KMS-11 (cell line): ENCODE measurements at regions not wholly inside any gene's neighbourhood (a gene's known extent, or its start where the extent isn't known, plus 50 kb on each side); places are given as distances from the start of the nearest gene placed in this dataset.

ENCODE experiments used
- H2AFZ ChIP-seq: fragments of 200-600 bp; sonication (generic); 2 replicates; pipeline ENCODE4 v1.6.1; 2016; ENCODE audit warnings: antibody characterized with exemption, mixed run types, low read depth
- H3K27ac ChIP-seq: fragments of 200-600 bp; sonication (generic); 2 replicates; pipeline ENCODE4 v1.6.1; 2016; ENCODE audit warnings: mild to moderate bottlenecking, mixed run types
- H3K27me3 ChIP-seq: fragments of 200-600 bp; sonication (generic); 2 replicates; pipeline ENCODE4 v1.6.1; 2017; ENCODE audit warnings: mild to moderate bottlenecking, low read depth, mixed run types, moderate library complexity; ENCODE audit not compliant: insufficient read depth
- H3K36me3 ChIP-seq: fragments of 200-600 bp; sonication (generic); 2 replicates; pipeline ENCODE4 v1.6.1; 2017; ENCODE audit warnings: mild to moderate bottlenecking, mixed run types; ENCODE audit not compliant: insufficient read depth
- H3K4me1 ChIP-seq: fragments of 200-600 bp; sonication (generic); 2 replicates; pipeline ENCODE4 v1.6.1; 2016; ENCODE audit warnings: mild to moderate bottlenecking, low read depth, mixed run types; ENCODE audit not compliant: poor library complexity, severe bottlenecking
- H3K4me2 ChIP-seq: fragments of 200-600 bp; sonication (generic); 2 replicates; pipeline ENCODE4 v1.7.0; 2016; ENCODE audit warnings: mild to moderate bottlenecking, mixed run types
- H3K4me3 ChIP-seq: fragments of 200-600 bp; sonication (generic); IDR thresholded peaks from 2 replicates; pipeline ENCODE4 v1.6.1; 2017; ENCODE audit warnings: low read depth, low read length, mixed read lengths; ENCODE audit not compliant: insufficient read depth
- H3K79me2 ChIP-seq: fragments of 200-600 bp; sonication (generic); 2 replicates; pipeline ENCODE4 v1.6.1; 2016; ENCODE audit warnings: low read depth, mixed run types; ENCODE audit not compliant: insufficient read depth
- H3K9ac ChIP-seq: fragments of 200-600 bp; sonication (generic); 2 replicates; pipeline ENCODE4 v1.6.1; 2016; ENCODE audit warnings: mild to moderate bottlenecking, mixed run types
- H4K20me1 ChIP-seq: fragments of 200-600 bp; sonication (generic); 2 replicates; pipeline ENCODE4 v1.6.1; 2016; ENCODE audit warnings: mild to moderate bottlenecking, mixed run types; ENCODE audit not compliant: insufficient read depth
- TF ChIP-seq, protein P1 (sequence below): fragments of 200-600 bp; sonication (generic); conservative IDR thresholded peaks from 2 replicates; pipeline ENCODE4 v1.6.1; 2017; ENCODE audit warnings: low read depth, mild to moderate bottlenecking, antibody characterized with exemption, low read length, moderate library complexity, mixed read lengths

DNA sequence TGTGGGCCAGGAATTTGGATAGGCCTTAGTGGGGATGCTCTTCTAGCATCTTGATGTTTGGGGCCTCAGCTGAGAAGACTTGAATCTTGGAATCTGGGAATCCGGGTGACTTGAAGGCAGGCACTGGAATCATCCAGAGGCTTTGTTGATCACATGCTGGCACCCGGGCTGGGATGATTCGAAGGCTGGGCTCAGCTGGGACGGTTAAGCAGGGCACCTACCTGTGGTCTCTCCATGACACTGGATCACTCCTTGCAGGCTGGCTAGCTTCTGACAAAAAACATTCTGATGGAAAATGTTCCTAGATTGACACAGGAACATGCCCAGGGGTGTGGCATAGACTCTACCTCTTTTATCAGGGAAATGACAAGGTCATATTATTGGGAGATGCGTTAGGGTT, 149.1 kb downstream of the TENT4A start:
- Histone ChIP-seq H3K27me3 (no peaks in the 10 kb centered on the region), H3K27ac (no peak overlapping the region), H3K4me1 (no peaks in the 10 kb centered on the region), H3K79me2 (no peaks in the 10 kb centered on the region), H3K4me2 (no peak overlapping the region), H3K4me3 (no peak overlapping the region), H4K20me1 (no peaks in the 10 kb centered on the region), H3K9ac (no peak overlapping the region), H3K36me3 (no peaks in the 10 kb centered on the region), H2AFZ (no peak overlapping the region)
- TF ChIP-seq, protein P1, sequence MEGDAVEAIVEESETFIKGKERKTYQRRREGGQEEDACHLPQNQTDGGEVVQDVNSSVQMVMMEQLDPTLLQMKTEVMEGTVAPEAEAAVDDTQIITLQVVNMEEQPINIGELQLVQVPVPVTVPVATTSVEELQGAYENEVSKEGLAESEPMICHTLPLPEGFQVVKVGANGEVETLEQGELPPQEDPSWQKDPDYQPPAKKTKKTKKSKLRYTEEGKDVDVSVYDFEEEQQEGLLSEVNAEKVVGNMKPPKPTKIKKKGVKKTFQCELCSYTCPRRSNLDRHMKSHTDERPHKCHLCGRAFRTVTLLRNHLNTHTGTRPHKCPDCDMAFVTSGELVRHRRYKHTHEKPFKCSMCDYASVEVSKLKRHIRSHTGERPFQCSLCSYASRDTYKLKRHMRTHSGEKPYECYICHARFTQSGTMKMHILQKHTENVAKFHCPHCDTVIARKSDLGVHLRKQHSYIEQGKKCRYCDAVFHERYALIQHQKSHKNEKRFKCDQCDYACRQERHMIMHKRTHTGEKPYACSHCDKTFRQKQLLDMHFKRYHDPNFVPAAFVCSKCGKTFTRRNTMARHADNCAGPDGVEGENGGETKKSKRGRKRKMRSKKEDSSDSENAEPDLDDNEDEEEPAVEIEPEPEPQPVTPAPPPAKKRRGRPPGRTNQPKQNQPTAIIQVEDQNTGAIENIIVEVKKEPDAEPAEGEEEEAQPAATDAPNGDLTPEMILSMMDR: no peak

DNA sequence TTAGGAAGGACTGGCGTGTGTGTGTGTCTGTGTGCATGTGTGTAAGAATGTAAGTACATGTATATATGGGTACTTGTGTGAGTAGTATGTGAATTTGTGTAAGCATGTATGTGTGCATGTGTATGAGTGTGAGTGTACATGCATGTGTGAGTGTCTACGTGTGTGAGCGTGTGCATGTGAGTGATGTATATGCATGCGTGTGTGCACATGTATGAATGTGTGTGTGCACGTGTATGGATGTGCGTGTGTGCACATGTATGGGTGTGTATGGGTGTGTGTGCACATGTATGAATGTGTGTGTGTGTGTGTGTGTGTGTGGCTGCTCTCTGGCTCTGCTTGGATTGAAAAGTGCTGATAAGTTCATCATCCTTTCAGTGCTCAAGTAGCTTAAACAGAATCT, 154.5 kb downstream of the TENT4A start:
- Histone ChIP-seq H3K9ac (no peak overlapping the region), H3K27ac (no peak overlapping the region), H3K4me2 (no peak overlapping the region), H3K4me3 (no peak overlapping the region), H3K36me3 (no peaks in the 10 kb centered on the region), H4K20me1 (no peaks in the 10 kb centered on the region), H3K4me1 (no peaks in the 10 kb centered on the region), H3K27me3 (no peaks in the 10 kb centered on the region), H2AFZ (no peak overlapping the region), H3K79me2 (no peaks in the 10 kb centered on the region)
- TF ChIP-seq, protein P1: no peak

DNA sequence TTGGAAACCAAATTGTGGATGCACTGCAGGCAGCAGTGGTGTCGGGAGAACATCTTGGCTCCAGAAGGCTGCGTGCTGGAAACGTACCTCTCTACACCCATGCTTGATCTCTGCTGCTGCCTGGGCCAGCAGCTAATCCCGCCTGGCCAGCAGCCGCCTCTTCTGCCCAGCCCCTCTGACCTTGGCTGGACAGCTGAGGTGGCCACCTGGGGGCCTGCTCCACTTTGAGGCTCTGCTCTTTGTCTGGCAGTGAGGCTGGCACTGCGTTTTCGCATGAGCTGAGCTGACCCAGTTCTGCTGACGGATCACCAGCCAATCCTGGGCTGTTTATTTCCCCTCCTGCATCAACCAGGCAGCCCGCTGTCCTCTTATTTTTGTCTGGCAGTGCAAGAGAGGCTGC, 154.9 kb downstream of the TENT4A start:
- TF ChIP-seq, protein P1: no peak
- no peaks in the 10 kb centered on the region for H4K20me1 ChIP-seq
- no peak overlapping the region for H3K4me3 ChIP-seq
- H3K36me3 ChIP-seq: no peaks in the 10 kb centered on the region
- no peak overlapping the region for H3K9ac ChIP-seq
- no peak overlapping the region for H3K27ac ChIP-seq
- H3K4me2 ChIP-seq: no peak overlapping the region
- no peaks in the 10 kb centered on the region for H3K27me3 ChIP-seq
- H3K4me1 ChIP-seq: no peaks in the 10 kb centered on the region
- no peaks in the 10 kb centered on the region for H3K79me2 ChIP-seq
- H2AFZ ChIP-seq: no peak overlapping the region

DNA sequence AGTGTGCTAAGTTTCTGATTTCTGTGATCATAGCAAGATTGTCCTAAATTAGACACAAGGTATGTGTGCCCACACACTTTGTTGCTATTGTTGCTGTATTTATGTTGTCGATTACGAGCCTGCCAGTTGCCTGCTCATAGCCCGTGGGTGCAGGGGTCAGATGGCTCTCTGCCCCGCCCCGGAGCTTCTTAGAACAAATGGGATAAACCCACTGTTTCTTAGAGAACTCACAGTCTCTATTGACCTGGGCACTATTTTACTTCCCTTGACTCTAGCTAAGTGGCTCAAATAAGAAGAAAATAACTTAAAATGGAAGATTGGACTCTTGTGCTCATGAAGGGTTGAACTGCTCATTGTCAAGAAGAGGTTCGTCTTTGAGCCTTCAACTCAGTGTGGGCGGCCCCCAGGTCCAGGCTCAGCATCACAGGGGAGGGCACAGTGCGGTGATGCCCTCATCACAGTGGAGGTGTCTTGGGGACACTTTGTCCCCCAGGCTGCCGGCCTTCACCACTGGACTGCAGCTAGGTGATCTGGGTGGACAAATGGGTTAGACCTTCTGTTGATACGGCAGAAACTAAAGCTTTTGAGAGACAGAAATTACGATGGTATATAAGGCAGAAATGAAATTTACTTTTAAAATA, 155.5 kb downstream of the TENT4A start:
- Histone ChIP-seq H4K20me1 (no peaks in the 10 kb centered on the region), H2AFZ (no peak overlapping the region), H3K27me3 (no peaks in the 10 kb centered on the region), H3K9ac (no peak overlapping the region), H3K4me2 (no peak overlapping the region), H3K4me1 (no peaks in the 10 kb centered on the region), H3K79me2 (no peaks in the 10 kb centered on the region), H3K36me3 (no peaks in the 10 kb centered on the region), H3K4me3 (no peak overlapping the region), H3K27ac (no peak overlapping the region)
- TF ChIP-seq, protein P1: no peak
